ENCODE measurements at regions not wholly inside any gene's neighbourhood (a gene's known extent, or its start where the extent isn't known, plus 50 kb on each side); places are given as distances from the start of the nearest gene placed in this dataset.

GRCh38 chr5:2919310-2920018 is 168.0 kb upstream of the IRX2 start:
- TF ChIP-seq CTCF (IDR thresholded peaks at IDR 0.05; ENCODE audit: low read depth, low read length), result no peak
- DNase-seq (ENCODE audit: low read depth in 2 of 2), result no peak
- no peak overlapping the region for H3K4me3 ChIP-seq (replicated peaks in 1 of 2; ENCODE audit: low read depth in 2 of 2, low read length in 2 of 2)

- DNase-seq (ENCODE audit: low read depth in 2 of 2), result no peak
- no peak for TF ChIP-seq CTCF (IDR thresholded peaks at IDR 0.05; ENCODE audit: low read depth, low read length)
- no peak overlapping the region for H3K4me3 ChIP-seq (replicated peaks in 1 of 2; ENCODE audit: low read depth in 2 of 2, low read length in 2 of 2)
These were observed 166.0 kb upstream of the IRX2 start for GRCh38 chr5:2917524-2917923.

GRCh38 chr5:2917093-2917492 is 165.6 kb upstream of the IRX2 start:
- DNase-seq (ENCODE audit: low read depth in 2 of 2), result no peak
- no peak overlapping the region for H3K4me3 ChIP-seq (replicated peaks in 1 of 2; ENCODE audit: low read depth in 2 of 2, low read length in 2 of 2)
- no peak for TF ChIP-seq CTCF (IDR thresholded peaks at IDR 0.05; ENCODE audit: low read depth, low read length)

GRCh38 chr5:2916076-2916682 is 164.7 kb upstream of the IRX2 start:
- no peak for TF ChIP-seq CTCF (IDR thresholded peaks at IDR 0.05; ENCODE audit: low read depth, low read length)
- DNase-seq (ENCODE audit: low read depth in 2 of 2), result no peak
- H3K4me3 ChIP-seq (replicated peaks in 1 of 2; ENCODE audit: low read depth in 2 of 2, low read length in 2 of 2), result no peak overlapping the region

- DNase-seq (ENCODE audit: low read depth in 2 of 2), result no peak
- H3K4me3 ChIP-seq (replicated peaks in 1 of 2; ENCODE audit: low read depth in 2 of 2, low read length in 2 of 2), result no peak overlapping the region
- TF ChIP-seq CTCF (IDR thresholded peaks at IDR 0.05; ENCODE audit: low read depth, low read length), result no peak
These were observed 163.6 kb upstream of the IRX2 start for GRCh38 chr5:2914981-2915484.

GRCh38 chr5:2914022-2914661 is 162.7 kb upstream of the IRX2 start:
- H3K4me3 ChIP-seq (replicated peaks in 1 of 2; ENCODE audit: low read depth in 2 of 2, low read length in 2 of 2), result no peak overlapping the region
- no peak for DNase-seq (ENCODE audit: low read depth in 2 of 2)
- no peak for TF ChIP-seq CTCF (IDR thresholded peaks at IDR 0.05; ENCODE audit: low read depth, low read length)

Data from cardiac fibroblast (primary cell).